GM21367 (cell line): ENCODE measurements at regions not wholly inside any gene's neighbourhood (a gene's known extent, or its start where the extent isn't known, plus 50 kb on each side); places are given as distances from the start of the nearest gene placed in this dataset.
A peak's percentile ranks its signal among the peaks of the same experiment; 100 is the strongest.

Experiments used
- ATAC-seq: cut with Tn5 transposase; IDR thresholded peaks from one replicate; pipeline ENCODE4 v1.9.1; 2021; ENCODE audit not compliant: unreplicated experiment

DNA sequence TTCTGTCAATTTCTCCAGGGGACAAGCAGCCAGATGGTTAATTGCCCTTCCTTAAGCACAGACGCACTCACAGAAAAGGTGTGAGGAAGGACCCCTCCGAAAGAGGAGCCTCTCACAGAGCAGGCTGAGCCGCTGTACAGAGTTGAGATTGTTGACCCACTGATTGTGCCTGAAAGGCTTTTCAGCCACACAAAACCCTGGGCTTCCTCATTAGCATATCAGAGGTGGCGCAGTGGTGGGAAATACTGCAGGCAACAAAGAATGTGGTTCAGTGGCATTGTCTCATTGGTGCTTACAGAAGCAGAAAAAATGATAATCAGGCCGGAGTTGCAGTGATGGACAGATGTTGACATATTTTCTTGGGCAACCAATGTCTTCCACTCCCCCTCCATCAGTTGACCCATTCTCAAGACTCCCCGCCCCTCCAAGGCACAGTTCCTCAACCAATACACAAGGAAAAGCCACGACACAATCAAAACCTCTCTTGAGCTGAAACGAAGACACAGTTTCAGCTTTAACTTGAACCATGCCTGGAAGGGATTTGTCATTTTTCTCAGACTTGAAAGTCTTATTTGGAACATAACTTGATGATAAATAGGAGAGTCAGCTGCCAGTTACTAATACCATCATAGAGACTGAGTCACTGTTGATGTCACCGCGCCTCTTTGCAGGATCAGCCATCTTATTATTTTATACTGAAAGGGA lies 53.1 kb downstream of the ATXN3L start:
- no peak for ATAC-seq

GRCh38 chrX:13265549-13266132 lies 54.2 kb downstream of the ATXN3L start:
- no peak for ATAC-seq

DNA sequence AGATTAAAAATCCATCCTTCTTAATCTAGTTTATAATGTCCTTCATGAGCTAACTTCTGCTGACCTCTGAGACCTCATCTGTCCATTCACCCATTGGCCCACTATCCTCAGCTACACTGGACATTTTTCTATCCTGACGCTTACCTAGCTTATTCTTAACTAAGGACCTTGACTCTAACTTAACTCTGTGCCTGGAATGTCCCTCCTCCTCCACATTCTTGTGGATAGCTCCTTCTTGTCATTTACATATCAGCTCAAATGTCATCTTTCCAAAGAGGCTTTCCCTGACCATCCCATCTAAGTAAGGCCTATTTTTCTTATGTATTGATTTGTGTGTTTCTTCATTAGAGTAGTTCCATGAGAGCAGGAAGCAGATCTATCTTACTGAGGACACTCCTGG lies 54.7 kb downstream of the ATXN3L start:
- ATAC-seq = no peak

- ATAC-seq = peak; percentile 60
These were observed 56.1 kb downstream of the ATXN3L start for GRCh38 chrX:13263560-13264251.

DNA sequence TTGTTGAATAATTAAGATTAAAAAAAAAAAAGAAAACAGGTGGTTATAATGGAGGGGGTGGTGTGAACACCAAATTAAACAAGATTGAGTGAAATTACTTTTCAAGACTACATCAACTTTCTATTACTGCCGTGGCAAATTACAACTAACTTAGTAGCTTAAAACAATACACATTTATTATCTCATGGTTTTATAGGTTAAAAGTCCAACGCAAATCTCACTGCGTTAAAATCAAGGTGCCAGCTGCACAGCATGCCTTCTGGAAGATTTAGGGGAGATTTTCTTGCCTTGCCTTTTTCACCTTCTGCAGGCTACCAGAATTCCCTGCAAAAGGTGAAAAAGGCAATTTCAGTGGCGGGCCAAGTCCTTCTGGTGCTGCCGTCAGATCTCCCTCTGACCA lies 58.5 kb downstream of the ATXN3L start:
- no peak for ATAC-seq

GRCh38 chrX:13260598-13260997 lies 59.3 kb downstream of the ATXN3L start:
- no peak for ATAC-seq

- ATAC-seq = no peak
These were observed 61.1 kb downstream of the ATXN3L start for GRCh38 chrX:13258725-13259124.

GRCh38 chrX:13258052-13258444 lies 61.8 kb downstream of the ATXN3L start:
- no peak for ATAC-seq

DNA sequence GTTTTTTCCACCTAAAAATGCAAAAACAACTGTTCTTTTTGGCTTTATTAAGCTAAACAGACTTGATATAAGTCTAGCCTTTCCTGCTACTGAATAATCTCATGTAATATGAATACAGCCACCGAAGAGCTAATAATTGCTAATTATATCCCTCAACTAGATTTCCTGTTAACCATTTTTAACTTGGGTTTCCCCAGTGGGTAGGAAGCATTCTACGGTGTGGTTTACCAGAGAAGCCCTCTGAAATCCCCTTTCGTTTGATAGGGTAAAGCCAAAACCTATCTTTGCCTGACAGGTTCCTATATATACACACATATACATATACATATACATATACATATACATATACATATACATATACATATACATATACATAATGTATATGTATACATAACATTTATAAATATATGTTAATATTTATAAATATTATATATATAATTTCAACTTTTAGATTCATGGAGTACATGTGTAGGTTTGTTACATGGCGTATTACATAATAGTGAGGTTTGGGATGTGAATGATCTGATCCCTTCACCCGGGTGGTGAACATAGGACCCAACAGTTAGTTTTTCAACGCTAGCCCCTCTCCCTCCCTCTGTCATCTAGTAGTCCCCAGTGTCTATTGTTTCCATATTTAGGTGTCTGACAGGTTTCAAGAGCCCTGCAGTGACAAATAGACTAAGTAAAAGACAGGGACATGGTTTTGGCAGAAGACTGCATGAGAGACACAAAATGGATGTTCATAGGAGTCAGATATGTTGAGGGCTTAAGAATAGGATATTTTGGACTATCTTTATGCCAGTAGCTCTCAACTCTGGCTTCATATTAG lies 62.4 kb downstream of the ATXN3L start:
- no peak for ATAC-seq

GRCh38 chrX:13256603-13257002 lies 63.2 kb downstream of the ATXN3L start:
- ATAC-seq = no peak

- ATAC-seq = no peak
These were observed 65.0 kb downstream of the ATXN3L start for GRCh38 chrX:13254870-13255269.

DNA sequence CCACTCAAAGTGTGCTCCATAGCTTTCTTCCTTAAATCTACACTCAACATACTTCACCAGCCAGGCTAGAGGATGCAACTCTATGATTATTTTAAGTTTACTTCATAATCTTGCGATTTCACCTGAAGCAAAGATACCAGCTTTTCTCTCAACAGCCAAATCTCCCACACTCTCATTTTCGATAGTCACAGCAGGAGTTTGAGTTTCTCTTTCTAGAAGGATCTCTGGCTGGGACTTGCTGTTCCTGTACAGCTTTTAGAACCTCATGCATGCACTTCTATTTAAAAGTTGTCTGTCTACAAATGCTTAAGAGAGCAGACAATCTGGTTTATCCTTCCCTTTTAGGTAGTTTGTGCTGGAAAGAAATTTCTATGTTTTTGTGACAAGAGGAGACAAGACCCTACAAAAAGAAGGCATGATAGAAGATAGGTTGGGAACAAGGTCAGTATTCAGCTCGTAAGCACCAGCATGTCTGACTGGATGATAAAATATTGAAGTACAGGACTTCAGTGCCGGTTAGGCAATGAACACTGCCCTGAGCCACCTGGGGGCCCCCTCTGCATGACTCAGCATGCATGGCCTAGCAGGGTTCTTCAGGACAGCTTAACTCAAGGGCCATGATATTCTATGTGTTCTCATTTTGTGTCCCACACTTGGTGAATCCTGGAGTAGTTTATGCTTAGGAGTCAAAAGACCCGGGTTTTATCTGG lies 65.6 kb downstream of the ATXN3L start:
- peak; percentile 41 for ATAC-seq

DNA sequence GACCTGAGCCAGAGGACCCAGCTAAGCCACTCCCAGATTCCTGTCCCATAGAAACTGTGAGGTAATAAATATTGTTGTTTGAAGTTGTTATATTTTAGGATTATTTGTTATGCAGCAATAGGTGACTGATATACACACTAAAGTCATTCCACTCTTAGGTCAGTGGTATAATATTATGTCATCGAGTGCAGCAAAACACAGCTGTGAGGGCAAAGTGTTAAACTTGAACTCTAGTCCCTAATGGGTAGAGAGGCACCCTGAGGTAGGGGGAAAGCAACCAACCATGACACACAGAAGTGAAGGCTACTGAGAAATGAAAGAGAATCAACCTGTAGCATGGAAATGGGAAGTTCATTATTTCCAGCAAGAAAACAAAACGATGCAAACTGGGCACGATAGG lies 66.6 kb downstream of the ATXN3L start:
- no peak for ATAC-seq

- no peak for ATAC-seq
These were observed 67.1 kb downstream of the ATXN3L start for GRCh38 chrX:13252726-13253125.

DNA sequence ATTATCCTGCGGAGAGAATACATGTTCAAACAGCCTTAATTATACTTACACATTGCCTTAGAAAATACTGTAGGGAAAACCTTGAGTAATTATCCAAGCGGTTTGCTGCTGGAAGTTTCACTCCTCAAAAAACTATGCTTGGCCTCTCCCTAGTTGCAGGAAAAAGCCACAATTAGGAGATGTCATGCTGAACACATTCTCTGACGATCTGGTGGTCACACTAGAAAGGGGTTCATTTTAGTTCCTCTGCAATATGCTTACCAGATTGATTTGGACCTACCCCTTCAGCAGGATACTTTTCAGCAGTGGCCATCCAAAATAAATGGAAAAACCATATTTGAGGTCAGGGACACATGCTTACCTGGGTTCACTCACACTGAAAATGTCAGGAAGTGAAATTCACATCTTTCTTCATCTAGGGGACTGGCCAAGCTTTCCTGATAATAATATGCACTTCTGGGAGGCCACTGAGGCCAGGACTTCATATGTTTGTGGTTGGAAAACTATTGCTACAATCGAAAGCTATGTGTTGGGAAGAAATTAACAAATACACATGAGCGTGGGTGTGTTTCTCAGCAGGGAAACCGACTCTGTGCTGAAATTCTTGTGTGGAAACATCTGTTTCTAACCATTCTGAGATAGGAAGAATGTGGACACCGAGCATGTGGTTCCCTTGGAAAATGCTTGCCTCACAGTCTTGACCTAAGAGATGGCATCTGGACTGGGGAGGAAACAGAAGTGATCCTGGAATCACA lies 68.8 kb downstream of the ATXN3L start:
- no peak for ATAC-seq

- no peak for ATAC-seq
These were observed 70.9 kb downstream of the ATXN3L start for GRCh38 chrX:13248867-13249486.

- ATAC-seq = no peak
These were observed 80.6 kb downstream of the ATXN3L start for GRCh38 chrX:13239272-13239671.

DNA sequence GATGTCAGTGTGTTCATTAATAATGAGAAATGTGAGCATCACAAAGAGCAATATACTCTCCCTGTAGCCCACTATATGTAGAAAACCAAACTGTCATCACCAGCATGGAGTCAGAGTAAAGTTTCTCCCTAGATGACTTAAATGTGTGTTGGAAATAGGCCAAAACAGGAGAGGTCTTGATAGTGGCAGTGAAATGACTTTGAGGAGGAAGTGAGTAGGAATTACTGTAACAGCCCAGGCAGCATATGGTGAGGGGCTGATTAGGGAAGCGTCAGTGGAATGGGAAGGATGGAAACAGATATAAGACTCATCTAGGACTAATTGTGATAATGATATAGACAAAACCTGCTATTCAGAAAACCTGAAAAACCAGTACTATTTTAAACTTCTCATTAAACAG lies 83.9 kb downstream of the ATXN3L start:
- ATAC-seq = no peak

DNA sequence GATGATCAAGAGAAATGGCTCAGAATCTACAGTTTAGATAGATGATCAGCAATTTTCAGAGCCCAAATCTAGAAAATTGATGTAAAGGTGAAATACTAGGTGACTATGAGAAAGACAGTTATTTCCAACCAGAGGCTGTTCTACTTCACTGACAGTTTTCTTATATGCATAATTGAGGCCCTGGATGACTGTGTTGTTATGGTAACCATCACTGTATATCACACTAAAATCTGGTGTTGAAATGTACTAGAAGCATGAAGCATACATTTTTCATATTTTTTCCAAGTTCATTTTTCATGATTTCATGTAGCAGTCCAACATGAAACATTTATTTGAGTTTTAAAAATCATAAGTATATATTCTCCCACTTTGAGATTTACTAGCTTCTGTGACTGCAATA lies 87.4 kb downstream of the ATXN3L start:
- no peak for ATAC-seq

DNA sequence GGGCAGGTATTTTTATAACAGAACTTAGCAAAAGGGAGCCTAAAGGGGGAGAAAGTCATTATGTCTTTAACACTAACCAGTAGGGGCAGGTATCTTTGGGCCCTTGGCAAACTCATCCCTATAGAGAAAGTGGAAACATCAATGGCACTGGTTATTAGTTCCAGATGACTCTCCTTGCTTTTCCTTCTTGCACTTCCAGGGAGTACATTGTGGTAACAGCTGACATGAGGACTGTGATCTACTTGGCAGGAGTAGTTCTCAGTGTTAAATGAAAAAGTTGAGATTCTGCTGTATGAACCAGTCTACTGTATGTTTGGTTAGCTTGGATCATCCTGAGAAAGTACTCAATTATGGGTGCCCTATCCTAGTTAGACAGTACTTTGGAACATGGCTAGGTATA lies 93.6 kb downstream of the ATXN3L start:
- no peak for ATAC-seq
